ENCODE measurements at regions not wholly inside any gene's neighbourhood (a gene's known extent, or its start where the extent isn't known, plus 50 kb on each side); places are given as distances from the start of the nearest gene placed in this dataset.

DNA sequence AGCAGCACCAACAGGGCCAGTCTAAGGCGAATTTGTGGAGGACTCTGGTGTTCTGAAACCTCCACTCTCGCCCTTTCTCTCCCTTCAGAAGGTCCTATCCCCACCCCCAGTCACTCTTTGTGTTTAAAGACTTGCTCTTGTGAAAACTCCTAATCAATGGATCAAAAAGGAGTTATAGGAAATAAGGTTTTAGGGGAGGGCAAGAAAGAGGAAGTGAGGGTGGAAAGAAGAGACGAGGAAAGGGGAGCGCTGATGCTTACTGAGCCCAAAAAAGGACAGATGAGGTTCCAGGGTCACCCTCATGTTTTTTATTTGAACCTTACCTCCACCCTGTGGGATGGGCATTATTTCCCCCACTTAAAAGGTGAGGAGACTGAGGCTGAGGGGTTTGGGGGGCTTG lies 70.0 kb upstream of the SLC6A11 start:
- TF ChIP-seq EZH2 (IDR thresholded peaks at IDR 0.05; ENCODE audit: insufficient read depth, poor library complexity, severe bottlenecking) (no peak), EZH2phosphoT487 (IDR thresholded peaks at IDR 0.05; ENCODE audit: insufficient read depth, low read depth) (no peak)
